Epithelial cell of proximal tubule (primary cell): ENCODE measurements at regions not wholly inside any gene's neighbourhood (a gene's known extent, or its start where the extent isn't known, plus 50 kb on each side); places are given as distances from the start of the nearest gene placed in this dataset.

Experiments
- DNase-seq: peaks from one replicate; pipeline ENCODE4 v3.0.0-alpha.2; 2011; ENCODE audit warnings: low read depth
- H3K4me3 ChIP-seq: 2 replicates; pipeline ENCODE4 v1.5.1; 2011; ENCODE audit warnings: low read depth, mild to moderate bottlenecking, low read length
- TF ChIP-seq, protein P1 (sequence below): conservative IDR thresholded peaks from 2 replicates; pipeline ENCODE4 v1.5.1; 2012; ENCODE audit warnings: low read depth, mild to moderate bottlenecking, low read length

DNA sequence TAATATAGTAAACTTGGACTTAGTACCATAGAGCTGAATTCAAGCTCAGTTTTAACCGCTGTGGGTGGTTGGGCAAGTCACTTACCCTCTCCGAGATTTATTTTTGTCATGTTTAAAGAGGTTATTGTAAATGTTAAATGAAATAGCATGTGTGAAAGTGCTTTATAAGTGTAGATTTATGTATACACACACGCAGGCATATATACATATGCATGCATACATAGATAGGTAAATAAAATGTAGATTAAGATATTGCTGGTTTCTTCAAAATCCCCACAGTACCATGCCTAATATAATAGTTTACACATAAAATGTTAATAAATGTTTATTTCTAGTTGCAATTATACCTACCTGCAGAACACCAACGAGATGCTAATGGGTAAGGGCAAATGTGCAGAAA, 164.5 kb upstream of the EGFLAM start:
- DNase-seq: no peak
- TF ChIP-seq, protein P1, sequence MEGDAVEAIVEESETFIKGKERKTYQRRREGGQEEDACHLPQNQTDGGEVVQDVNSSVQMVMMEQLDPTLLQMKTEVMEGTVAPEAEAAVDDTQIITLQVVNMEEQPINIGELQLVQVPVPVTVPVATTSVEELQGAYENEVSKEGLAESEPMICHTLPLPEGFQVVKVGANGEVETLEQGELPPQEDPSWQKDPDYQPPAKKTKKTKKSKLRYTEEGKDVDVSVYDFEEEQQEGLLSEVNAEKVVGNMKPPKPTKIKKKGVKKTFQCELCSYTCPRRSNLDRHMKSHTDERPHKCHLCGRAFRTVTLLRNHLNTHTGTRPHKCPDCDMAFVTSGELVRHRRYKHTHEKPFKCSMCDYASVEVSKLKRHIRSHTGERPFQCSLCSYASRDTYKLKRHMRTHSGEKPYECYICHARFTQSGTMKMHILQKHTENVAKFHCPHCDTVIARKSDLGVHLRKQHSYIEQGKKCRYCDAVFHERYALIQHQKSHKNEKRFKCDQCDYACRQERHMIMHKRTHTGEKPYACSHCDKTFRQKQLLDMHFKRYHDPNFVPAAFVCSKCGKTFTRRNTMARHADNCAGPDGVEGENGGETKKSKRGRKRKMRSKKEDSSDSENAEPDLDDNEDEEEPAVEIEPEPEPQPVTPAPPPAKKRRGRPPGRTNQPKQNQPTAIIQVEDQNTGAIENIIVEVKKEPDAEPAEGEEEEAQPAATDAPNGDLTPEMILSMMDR: no peak
- no peak overlapping the region for H3K4me3 ChIP-seq

DNA sequence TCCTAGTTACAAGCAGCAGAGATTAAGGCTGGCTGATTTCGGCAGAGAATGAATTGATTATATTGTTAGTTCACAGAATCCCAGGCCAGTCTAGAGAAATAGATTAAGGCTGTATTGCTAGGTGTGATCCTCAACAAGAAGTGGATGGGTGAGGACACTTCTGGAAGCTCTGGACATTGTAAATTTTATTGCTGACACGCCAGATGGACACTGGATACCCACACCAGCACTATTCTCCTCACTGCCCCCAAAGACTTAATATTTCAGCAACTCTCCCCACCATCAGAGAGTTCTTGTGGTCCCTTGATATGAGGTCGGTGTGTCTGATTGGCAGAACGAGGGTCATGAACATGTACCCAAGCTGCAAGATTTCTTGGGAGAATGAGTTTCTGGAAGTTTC, 171.6 kb upstream of the EGFLAM start:
- DNase-seq: no peak
- TF ChIP-seq, protein P1: no peak

GRCh38 chr5:38079620-38080402, 178.5 kb upstream of the EGFLAM start:
- no peak for DNase-seq
- TF ChIP-seq, protein P1: no peak
- no peak overlapping the region for H3K4me3 ChIP-seq

More for the DNA sequence above, 171.6 kb upstream of the EGFLAM start:
- H3K4me3 ChIP-seq: no peak overlapping the region

DNA sequence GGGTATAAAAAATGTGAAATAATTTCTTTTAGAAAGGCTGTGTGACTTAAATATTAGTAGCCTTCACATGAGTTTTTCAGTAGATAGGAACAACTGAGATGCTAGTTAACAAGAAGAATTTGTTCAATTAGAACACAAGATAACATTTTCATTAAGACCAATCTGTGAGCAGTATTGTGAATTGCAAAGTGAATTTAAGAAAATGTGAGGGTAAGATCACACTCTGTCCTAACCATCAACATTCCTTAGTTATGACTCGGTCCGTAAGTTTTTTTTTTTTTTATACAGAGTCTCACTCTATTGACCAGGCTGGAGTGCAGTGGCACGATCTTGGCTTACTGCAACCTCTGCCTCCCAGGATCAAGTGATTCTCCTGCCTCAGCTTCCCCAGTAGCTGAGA, 180.2 kb upstream of the EGFLAM start:
- TF ChIP-seq, protein P1: no peak
- peak; percentile 16 for DNase-seq

DNA sequence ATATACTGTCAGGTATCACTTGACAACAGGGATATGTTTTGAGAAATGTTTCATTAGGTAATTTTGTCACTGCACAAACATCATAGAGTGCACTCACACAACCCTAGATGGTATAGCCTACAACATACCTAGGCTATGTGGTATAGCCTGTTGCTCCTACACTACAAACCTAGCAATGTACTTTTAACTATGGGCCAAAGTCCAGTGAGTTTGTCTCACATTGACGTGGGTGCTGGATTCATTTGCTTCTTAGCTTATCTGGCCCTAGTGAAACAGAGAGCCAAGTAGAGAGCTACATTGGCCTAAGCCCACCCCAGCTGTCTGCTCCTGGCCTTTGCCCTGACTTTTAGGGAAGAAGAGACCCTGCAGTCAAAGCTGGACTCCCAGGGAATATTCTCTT, 180.7 kb upstream of the EGFLAM start:
- DNase-seq: no peak
- TF ChIP-seq, protein P1: no peak
- no peak overlapping the region for H3K4me3 ChIP-seq

More for the DNA sequence above, 180.2 kb upstream of the EGFLAM start:
- H3K4me3 ChIP-seq: no peak overlapping the region

DNA sequence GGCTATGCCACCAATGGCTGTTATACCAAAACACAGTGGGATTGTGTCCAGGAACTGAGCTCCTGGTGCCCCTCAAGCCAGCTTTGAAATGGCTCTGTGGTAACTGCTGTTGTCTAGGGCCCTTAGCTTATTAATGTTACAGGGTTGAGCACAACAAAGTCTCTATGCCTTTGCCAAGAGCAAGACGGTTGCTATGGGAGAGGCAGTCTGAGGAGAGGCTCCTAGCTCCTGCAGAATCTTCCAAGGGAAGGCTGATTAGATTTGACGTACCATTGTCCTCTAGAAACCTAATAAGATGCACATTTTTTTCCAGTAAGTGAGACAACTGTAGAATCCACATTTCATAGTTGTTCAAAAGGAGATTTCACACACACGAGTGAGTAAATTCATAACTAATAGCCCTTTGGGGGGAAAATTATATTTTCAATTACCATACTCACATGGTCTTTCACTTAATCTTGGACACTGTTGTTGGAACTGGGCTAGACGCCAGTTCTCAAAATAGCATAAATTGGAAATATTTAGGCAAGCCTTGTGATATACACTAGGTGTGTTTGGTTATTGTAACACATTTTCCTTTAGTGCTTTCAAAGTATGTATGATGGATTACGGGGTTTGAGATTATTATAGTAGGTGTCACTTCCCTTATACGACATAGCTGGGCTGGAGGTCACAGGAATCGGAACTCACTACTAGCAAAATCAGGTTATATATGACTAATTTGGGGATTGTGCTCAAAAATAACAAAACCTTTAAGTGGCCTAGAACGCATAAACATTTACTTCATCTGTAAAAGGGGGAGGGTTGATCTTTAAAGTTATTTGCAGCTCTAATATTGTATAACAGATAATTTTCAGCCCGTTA, 186.3 kb upstream of the EGFLAM start:
- no peak overlapping the region for H3K4me3 ChIP-seq
- DNase-seq: no peak
- TF ChIP-seq, protein P1: no peak
